H1 (cell line): ENCODE measurements at regions not wholly inside any gene's neighbourhood (a gene's known extent, or its start where the extent isn't known, plus 50 kb on each side); places are given as distances from the start of the nearest gene placed in this dataset.
A peak's percentile ranks its signal among the peaks of the same experiment; 100 is the strongest.

Experiments used
- CTCF ChIA-PET: fragments of 300-600 bp; sonication (Branson Sonifier 250); formaldehyde crosslinking; loops from one replicate; lab custom pipeline; 2021; ENCODE audit not compliant: partially characterized antibody; lab: Charles Lee
- POLR2A ChIA-PET: fragments of 300-600 bp; sonication (Branson Sonifier 250); formaldehyde crosslinking; loops from one replicate; lab custom pipeline; 2021; ENCODE audit warnings: inconsistent platforms; ENCODE audit not compliant: partially characterized antibody; lab: Charles Lee
- DNase-seq, 2 experiments: peaks; one replicate each; pipeline versions ENCODE4 v3.0.0 to v3.0.0-alpha.2; 2010 to 2022; ENCODE audit warnings: low spot score in 2 of 2, low read depth in 1 of 2, mixed read lengths in 1 of 2
- FAIRE-seq: peaks from 2 replicates; lab custom pipeline; 2011; peaks lifted over from hg19 to GRCh38; lab: Jason Lieb, UNC
- H2AFZ ChIP-seq: 2 replicates; pipeline ENCODE4 v1.8.1; 2012; ENCODE audit warnings: low read length, inconsistent platforms
- H2AK5ac ChIP-seq: 2 replicates; pipeline ENCODE4 v1.6.1; 2013; ENCODE audit warnings: low read depth, low read length
- H2BK120ac ChIP-seq: replicated peaks from 2 replicates; pipeline ENCODE3; 2013; ENCODE audit warnings: low read depth, low read length, inconsistent platforms
- H2BK12ac ChIP-seq: 2 replicates; pipeline ENCODE4 v1.6.1; 2013; ENCODE audit warnings: low read depth, low read length
- H2BK15ac ChIP-seq: 2 replicates; pipeline ENCODE4 v1.6.1; 2013; ENCODE audit warnings: low read length
- H2BK20ac ChIP-seq: 2 replicates; pipeline ENCODE4 v1.6.1; 2013; ENCODE audit warnings: low read length
- H2BK5ac ChIP-seq: 2 replicates; pipeline ENCODE4 v1.6.1; 2013; ENCODE audit warnings: low read depth, low read length
- H3K14ac ChIP-seq: 2 replicates; pipeline ENCODE4 v1.6.1; 2013; ENCODE audit warnings: inconsistent platforms; ENCODE audit not compliant: insufficient read length
- H3K18ac ChIP-seq: 2 replicates; pipeline ENCODE4 v1.6.1; 2013; ENCODE audit warnings: low read length; ENCODE audit errors: extremely low read depth
- H3K23ac ChIP-seq: 2 replicates; pipeline ENCODE4 v1.6.1; 2013; ENCODE audit warnings: inconsistent platforms; ENCODE audit not compliant: insufficient read length
- H3K23me2 ChIP-seq: 2 replicates; pipeline ENCODE4 v1.6.1; 2013; ENCODE audit warnings: low read depth, low read length
- H3K27ac ChIP-seq: 2 replicates; pipeline ENCODE4 v1.6.1; 2011; ENCODE audit warnings: low read depth, low read length, inconsistent platforms
- H3K27me3 ChIP-seq, 4 experiments: replicated peaks in 1 of 4; 1 replicate in 1 of 4; 2 replicates in 3 of 4; pipeline versions ENCODE4 v1.6.1 to v1.8.1; 2011 to 2013; ENCODE audit warnings: low read length in 3 of 4, mild to moderate bottlenecking in 3 of 4, inconsistent platforms in 2 of 4, mixed read lengths in 2 of 4, moderate library complexity in 1 of 4; ENCODE audit not compliant: control insufficient read depth in 3 of 4, insufficient read depth in 3 of 4; ENCODE audit errors: extremely low read depth in 1 of 4
- H3K36me3 ChIP-seq, 4 experiments: 2 replicates each; pipeline versions ENCODE4 v1.6.1 to v1.8.1; 2011 to 2013; ENCODE audit warnings: mild to moderate bottlenecking in 4 of 4, low read length in 3 of 4, moderate library complexity in 2 of 4, control low read depth in 1 of 4, inconsistent platforms in 1 of 4; ENCODE audit not compliant: insufficient read depth in 4 of 4, control insufficient read depth in 2 of 4
- H3K4ac ChIP-seq: replicated peaks from 2 replicates; pipeline ENCODE3; 2013; ENCODE audit warnings: low read length, low read depth, mixed read lengths, inconsistent platforms; ENCODE audit not compliant: insufficient read length
- H3K4me1 ChIP-seq, 4 experiments: replicated peaks in 1 of 4; 1 replicate in 1 of 4; 2 replicates in 3 of 4; pipeline versions ENCODE4 v1.6.1 to v1.8.1; 2011 to 2013; ENCODE audit warnings: low read length in 3 of 4, inconsistent platforms in 2 of 4, mixed read lengths in 1 of 4; ENCODE audit not compliant: insufficient read depth in 4 of 4, control insufficient read depth in 3 of 4
- H3K4me2 ChIP-seq, 2 experiments: 2 replicates each; pipeline versions ENCODE4 v1.6.1 to v1.8.1; 2011 to 2013; ENCODE audit warnings: low read depth in 2 of 2, low read length in 2 of 2, control low read depth in 1 of 2, inconsistent platforms in 1 of 2, mild to moderate bottlenecking in 1 of 2; ENCODE audit not compliant: insufficient read depth in 1 of 2
- H3K4me3 ChIP-seq, 4 experiments: fragments of 200-600, 300-600 bp in 1 of 4; sonication (generic), shearing (Covaris generic), sonication (Bioruptor Twin) in 1 of 4; 2 replicates each; pipeline versions ENCODE4 v1.5.1 to v1.8.1; 2011 to 2016; ENCODE audit warnings: low read length in 4 of 4, low read depth in 3 of 4, control low read depth in 2 of 4, inconsistent platforms in 2 of 4, mild to moderate bottlenecking in 2 of 4, mixed read lengths in 1 of 4, moderate library complexity in 1 of 4; ENCODE audit not compliant: insufficient read depth in 2 of 4; ENCODE audit errors: extremely low read depth in 1 of 4
- H3K56ac ChIP-seq: replicated peaks from 2 replicates; pipeline ENCODE3; 2013; ENCODE audit warnings: low read depth, mild to moderate bottlenecking, mixed read lengths, low read length, inconsistent platforms; ENCODE audit not compliant: insufficient read length
- H3K79me1 ChIP-seq: 2 replicates; pipeline ENCODE4 v1.6.1; 2013; ENCODE audit warnings: low read depth, low read length, control low read depth
- H3K79me2 ChIP-seq, 2 experiments: 2 replicates each; pipeline versions ENCODE4 v1.6.1 to v1.8.1; 2012 to 2013; ENCODE audit warnings: low read length in 2 of 2, mild to moderate bottlenecking in 2 of 2, inconsistent platforms in 1 of 2; ENCODE audit not compliant: insufficient read depth in 2 of 2, control insufficient read depth in 1 of 2
- H3K9ac ChIP-seq, 4 experiments: replicated peaks in 1 of 4; 1 replicate in 1 of 4; 2 replicates in 3 of 4; pipeline versions ENCODE4 v1.6.1 to v1.8.1; 2011 to 2013; ENCODE audit warnings: low read depth in 3 of 4, low read length in 3 of 4, control low read depth in 2 of 4, mild to moderate bottlenecking in 2 of 4, moderate library complexity in 2 of 4, inconsistent platforms in 1 of 4; ENCODE audit errors: extremely low read depth in 1 of 4
- H3K9me3 ChIP-seq, 2 experiments: 2 replicates each; pipeline versions ENCODE4 v1.6.1 to v1.8.1; 2012 to 2013; ENCODE audit warnings: mild to moderate bottlenecking in 2 of 2, moderate library complexity in 2 of 2, control low read depth in 1 of 2, inconsistent platforms in 1 of 2, low read depth in 1 of 2, low read length in 1 of 2, mixed read lengths in 1 of 2; ENCODE audit not compliant: insufficient read depth in 2 of 2
- H4K20me1 ChIP-seq, 2 experiments: replicated peaks in 1 of 2; 2 replicates each; pipeline versions ENCODE3 to v1.8.1; 2011 to 2013; ENCODE audit warnings: inconsistent platforms in 2 of 2, low read length in 2 of 2, mild to moderate bottlenecking in 1 of 2; ENCODE audit not compliant: insufficient read depth in 2 of 2, control insufficient read depth in 1 of 2
- H4K5ac ChIP-seq: 2 replicates; pipeline ENCODE4 v1.6.1; 2013; ENCODE audit warnings: low read length, low read depth, mixed read lengths, inconsistent platforms; ENCODE audit not compliant: insufficient read length
- H4K8ac ChIP-seq: 2 replicates; pipeline ENCODE4 v1.8.0; 2013; ENCODE audit warnings: mild to moderate bottlenecking, moderate library complexity, low read length, inconsistent platforms; ENCODE audit not compliant: insufficient read depth; ENCODE audit errors: extremely low read depth
- H4K91ac ChIP-seq: replicated peaks from 2 replicates; pipeline ENCODE3; 2013; ENCODE audit warnings: low read length, mixed read lengths, inconsistent platforms; ENCODE audit not compliant: insufficient read length
- BCL11A ChIP-seq, 2 experiments: IDR thresholded peaks; one replicate each; pipeline ENCODE4 v1.6.1; 2011; ENCODE audit warnings: low read depth in 2 of 2, low read length in 2 of 2, mild to moderate bottlenecking in 2 of 2
- KDM5A ChIP-seq: fragments of 200-600 bp; IDR thresholded peaks from 2 replicates; pipeline ENCODE4 v1.7.1; 2012; ENCODE audit warnings: mild to moderate bottlenecking, low read length, inconsistent platforms, mixed read lengths
- MAFK ChIP-seq: IDR thresholded peaks from 2 replicates; pipeline ENCODE4 v1.6.1; 2012; ENCODE audit warnings: low read depth, mild to moderate bottlenecking, improper control_type of control experiment, low read length
- POU5F1 ChIP-seq: IDR thresholded peaks from 2 replicates; pipeline ENCODE4 v1.6.1; 2011; ENCODE audit warnings: low read depth, mild to moderate bottlenecking, low read length, moderate library complexity
- RBBP5 ChIP-seq: IDR thresholded peaks from 2 replicates; pipeline ENCODE4 v1.7.1; 2012; ENCODE audit warnings: low read depth, mild to moderate bottlenecking, inconsistent platforms, low read length, moderate library complexity, borderline replicate concordance
- RNF2 ChIP-seq: fragments of 200-900, 300-1000 bp; sonication (generic); IDR thresholded peaks from 2 replicates; pipeline ENCODE4 v1.7.1; 2016; ENCODE audit warnings: borderline replicate concordance, low read depth, mild to moderate bottlenecking, antibody characterized with exemption, low read length; ENCODE audit not compliant: poor library complexity, severe bottlenecking; ENCODE audit errors: missing control alignments
- WGBS, 2 experiments: shearing (Covaris generic) in 1 of 2; methylation state at CpG; one replicate each; pipeline versions ENCODE4 v1.1.6 to v1.1.7; 2013 to 2015; ENCODE audit warnings: low lambda C conversion rate in 2 of 2, mixed read lengths in 2 of 2, inconsistent platforms in 1 of 2, low coverage in 1 of 2, missing lambda C conversion rate in 1 of 2; ENCODE audit not compliant: insufficient replicate concordance in 2 of 2, insufficient coverage in 1 of 2, insufficient read length in 1 of 2; ENCODE audit errors: extremely low coverage in 1 of 2, missing lambda C conversion rate in 1 of 2; 5-methylcytosine and 5-hydroxymethylcytosine counted together

DNA sequence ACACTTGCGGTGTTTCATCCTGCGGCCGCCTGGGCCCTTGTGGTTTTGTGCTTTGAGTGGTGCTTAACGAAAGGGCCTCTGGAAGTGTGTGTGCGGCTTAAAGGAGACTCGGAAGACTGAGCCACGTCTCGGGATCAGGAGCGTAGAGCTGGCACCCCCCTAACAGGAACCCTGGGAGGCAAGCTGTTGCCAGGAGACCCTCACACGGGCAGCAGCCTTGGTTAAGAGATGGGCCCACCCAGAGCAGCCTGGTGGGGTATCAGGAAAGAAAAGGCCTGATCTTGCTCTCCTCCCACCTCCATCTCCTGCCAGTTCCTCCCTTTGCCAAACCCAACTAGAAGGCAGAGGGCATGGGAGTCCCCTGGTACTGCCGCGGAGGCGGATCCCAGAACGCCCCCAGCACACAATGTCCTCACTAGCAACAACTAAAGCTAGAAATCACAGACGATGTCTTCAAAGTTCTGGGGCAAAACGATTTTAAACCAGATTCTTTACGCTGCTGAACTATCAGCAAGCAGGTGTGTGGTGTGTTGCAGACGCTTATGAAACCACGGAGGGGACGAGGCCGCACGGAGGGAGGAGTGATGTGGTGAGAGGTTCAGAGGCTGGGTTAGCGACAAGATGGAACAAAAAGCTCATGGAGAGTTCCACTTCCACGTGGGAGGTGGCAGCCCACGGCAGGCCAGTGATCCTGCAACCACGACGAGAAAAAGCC, 67.0 kb upstream of the INPP5A start:
- no peak overlapping the region for H2BK120ac ChIP-seq
- no peak overlapping the region for H2BK5ac ChIP-seq
- no peak overlapping the region for H3K23ac ChIP-seq
- H3K56ac ChIP-seq = no peak overlapping the region
- no peaks in the 10 kb centered on the region for H3K79me2 ChIP-seq
- H4K20me1 ChIP-seq = no peaks in the 10 kb centered on the region
- peaks cover 0 to 14% (median 8%) of the 10 kb centered on the region in 4 experiments; a peak in 6 of 7 replicates for H3K4me1 ChIP-seq
- H3K14ac ChIP-seq = no peak overlapping the region
- H2BK15ac ChIP-seq = no peak overlapping the region
- no peak overlapping the region for H3K18ac ChIP-seq
- ChIA-PET CTCF (interaction anchor here (1.1 to 1.8 kb wide), 5 partner anchors 10 to 159 kb away, joined by 4 to 8 read pairs (median 4); no protein-coding TSS in a partner anchor), POLR2A (no interaction called here)
- H4K5ac ChIP-seq = no peak overlapping the region
- no peaks in the 10 kb centered on the region for H3K79me1 ChIP-seq
- no peak for TF ChIP-seq BCL11A (IDR thresholded peaks at IDR 0.05; ENCODE audit: low read depth in 2 of 2, low read length in 2 of 2)
- no peak for TF ChIP-seq RBBP5
- TF ChIP-seq MAFK = no peak
- no peak for TF ChIP-seq POU5F1
- TF ChIP-seq KDM5A = no peak
- TF ChIP-seq RNF2 = no peak
- H3K9ac ChIP-seq = no peak overlapping the region
- H3K9me3 ChIP-seq = no peaks in the 10 kb centered on the region
- H3K4ac ChIP-seq = no peak overlapping the region
- no peak overlapping the region for H2BK20ac ChIP-seq
- FAIRE-seq (no peak), DNase-seq (no peak)
- no peak overlapping the region for H3K4me3 ChIP-seq
- H3K4me2 ChIP-seq = no peak overlapping the region
- no peak overlapping the region for H2AFZ ChIP-seq
- no peak overlapping the region for H3K27ac ChIP-seq
- peaks cover 3% of the 10 kb centered on the region; the same call in 1 of the 2 replicates for H3K23me2 ChIP-seq
- 76% methylated on average over 24 of the region's 27 CpGs; no CpG with 5 or more reads in 1 of the 2 experiments for WGBS, 2 experiments
- H2BK12ac ChIP-seq = no peak overlapping the region
- peak overlapping the region; percentile 26 for H4K91ac ChIP-seq
- no peaks in the 10 kb centered on the region; a peak in 1 of 7 replicates for H3K27me3 ChIP-seq
- no peaks in the 10 kb centered on the region for H3K36me3 ChIP-seq
- H2AK5ac ChIP-seq = no peak overlapping the region
- peak overlapping the region; percentile 14; the same call in 1 of the 2 replicates for H4K8ac ChIP-seq
